Stimulated activated CD4-positive, alpha-beta T cell treated with anti-CD3 and anti-CD28 coated beads, Interleukin-4, amount 100 ng/mL, for 4 hours (primary cell): ENCODE measurements at regions not wholly inside any gene's neighbourhood (a gene's known extent, or its start where the extent isn't known, plus 50 kb on each side); places are given as distances from the start of the nearest gene placed in this dataset.

Source experiments
- DNase-seq, 2 experiments: peaks; one replicate each; pipeline ENCODE4 v3.0.0-alpha.2; 2020

DNA sequence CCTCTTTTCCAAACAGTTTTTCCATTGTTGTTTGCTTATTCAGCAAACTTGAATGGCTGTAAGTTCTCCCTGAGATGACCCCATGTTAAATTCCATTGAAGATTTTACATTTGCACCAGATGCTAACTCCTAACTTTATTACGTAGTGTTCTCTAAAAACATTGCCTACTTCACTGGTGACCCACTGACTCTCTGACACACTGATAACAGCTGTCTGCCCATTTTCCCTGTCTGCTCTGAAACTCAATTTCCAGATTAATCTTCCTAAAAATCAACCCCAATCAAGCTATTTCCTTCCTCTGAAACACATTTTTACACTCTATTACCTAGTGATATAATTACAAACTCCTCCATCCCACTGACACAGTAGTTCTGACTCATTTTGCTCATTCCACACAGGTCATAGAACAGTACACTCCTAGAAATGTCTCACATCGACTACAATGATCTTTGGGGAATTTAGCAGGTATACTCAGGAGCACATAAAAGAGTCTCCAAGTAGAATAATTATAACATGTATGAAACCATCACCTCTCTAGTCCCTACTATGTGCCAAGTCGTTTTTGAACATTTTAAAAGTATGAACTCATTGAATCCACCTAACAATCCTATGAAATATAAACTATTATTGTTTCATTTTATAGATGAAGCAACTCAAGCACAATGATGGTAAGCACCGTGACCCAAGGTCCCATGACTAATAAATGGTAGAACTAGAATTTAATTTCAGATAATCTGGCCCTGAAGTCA is 210.9 kb downstream of the SLIT2 start:
- DNase-seq, result no peak

GRCh38 chr4:20463176-20463430 is 211.4 kb downstream of the SLIT2 start:
- no peak for DNase-seq

DNA sequence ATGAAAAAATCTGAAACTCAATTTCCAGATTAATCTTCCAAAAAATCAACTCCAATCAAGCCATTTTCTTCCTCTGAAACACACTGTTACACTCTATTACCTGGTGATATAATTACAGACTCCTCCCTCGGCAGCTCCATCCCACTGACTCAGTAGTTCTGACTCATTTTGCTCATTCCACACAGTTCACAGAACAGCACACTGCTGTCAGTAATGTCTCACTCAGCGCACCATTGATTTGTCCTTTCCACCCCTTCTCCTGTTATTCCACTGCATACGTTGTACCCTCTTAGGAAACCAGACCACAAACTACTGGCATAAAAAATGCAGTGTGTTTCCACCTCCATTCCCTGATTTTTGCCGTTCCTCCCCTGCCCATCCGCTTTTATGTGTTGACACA is 212.7 kb downstream of the SLIT2 start:
- DNase-seq, result no peak

GRCh38 chr4:20474119-20474518 is 222.4 kb downstream of the SLIT2 start:
- no peak for DNase-seq

DNA sequence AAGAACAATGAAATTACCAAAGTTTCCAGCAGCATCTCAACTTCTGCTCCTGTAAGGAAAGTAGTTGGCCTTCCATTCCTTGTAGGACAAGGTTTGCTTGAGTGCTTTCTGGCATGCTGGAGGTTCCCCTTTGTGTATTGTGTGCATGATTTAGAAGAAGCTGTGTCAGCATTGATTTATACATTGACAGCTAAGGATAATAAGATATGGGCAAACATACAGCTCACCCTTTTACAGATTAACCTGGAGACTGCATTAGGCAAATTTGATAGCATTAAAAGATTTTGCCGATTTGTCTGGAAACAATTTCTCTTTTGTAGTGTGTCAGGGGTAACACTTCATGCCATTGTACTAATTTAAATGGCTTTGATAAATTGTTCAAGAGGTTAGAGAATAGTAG is 221.8 kb upstream of the PACRGL start:
- no peak for DNase-seq

DNA sequence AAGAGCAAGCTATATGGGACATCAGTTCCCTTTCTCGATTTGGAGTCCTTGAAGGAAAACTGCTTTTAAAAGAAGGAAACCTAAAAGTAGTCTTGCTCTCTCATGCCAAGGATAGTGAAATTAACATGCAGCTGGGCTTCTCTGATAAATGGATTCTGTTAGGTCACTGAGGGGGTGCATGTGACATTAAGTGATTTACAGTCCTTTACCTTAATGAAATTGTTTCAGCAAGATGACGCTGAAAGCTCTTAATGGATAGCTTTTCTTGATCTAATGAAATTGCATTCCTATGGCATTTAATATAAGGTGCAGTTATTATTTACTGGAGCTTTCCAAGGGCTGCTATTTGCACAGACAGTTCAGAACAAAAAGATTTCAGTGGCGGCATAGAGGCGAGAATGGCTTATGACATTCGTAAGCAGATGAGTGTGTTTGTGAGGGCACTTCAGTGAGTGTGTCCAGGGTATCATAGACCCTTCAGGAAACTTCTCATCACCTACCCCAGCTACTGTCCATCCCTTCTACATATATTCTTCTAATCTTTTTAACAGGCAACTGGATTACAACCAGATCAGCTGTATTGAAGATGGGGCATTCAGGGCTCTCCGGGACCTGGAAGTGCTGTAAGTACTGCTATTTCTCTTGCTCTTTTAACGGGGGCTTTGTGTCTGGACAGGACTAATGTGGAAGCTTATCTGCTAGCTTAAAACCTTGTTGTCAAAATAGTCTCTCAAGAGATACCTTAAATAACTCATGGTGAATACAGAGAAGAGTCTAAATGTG is 219.9 kb upstream of the PACRGL start:
- DNase-seq, result no peak

GRCh38 chr4:20483416-20483815 is 216.8 kb upstream of the PACRGL start:
- DNase-seq, result no peak

DNA sequence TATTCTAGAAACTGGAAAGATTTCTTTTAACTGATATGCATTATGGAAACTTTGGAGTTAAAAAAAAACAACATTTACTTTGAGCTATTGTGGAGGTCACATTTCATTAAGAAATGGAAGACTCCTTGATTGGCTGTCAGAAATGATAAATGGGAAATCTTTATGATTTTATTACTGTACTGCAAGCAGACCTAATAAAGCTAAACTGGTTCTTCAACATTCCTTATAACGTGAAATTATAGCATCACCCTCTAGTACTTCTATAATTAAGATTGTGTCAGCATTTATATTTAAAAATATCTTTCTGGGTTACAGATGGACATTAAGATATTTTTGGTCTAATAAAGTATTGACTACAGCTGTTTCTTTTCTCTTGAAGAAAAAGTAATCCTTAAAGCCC is 213.8 kb upstream of the PACRGL start:
- DNase-seq, result no peak

DNA sequence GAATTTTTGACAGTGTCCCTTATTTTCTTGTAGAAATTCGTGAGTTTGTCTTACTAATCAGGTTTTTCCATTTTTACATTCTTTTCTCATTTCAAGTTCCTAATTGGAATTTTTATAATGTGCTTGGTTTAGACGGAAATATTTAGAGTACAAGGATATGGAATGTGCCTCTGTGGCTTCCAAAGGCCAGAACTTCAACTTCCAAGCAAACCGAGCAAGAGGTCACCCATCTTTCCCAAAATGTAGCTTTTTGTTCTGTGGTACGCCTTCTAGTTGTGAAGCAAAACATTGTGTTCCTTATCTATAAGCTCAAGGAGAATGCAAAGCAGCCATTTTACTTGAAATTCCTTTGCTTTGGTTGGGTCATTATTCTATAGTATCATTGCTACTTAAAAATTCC is 212.8 kb upstream of the PACRGL start:
- no peak for DNase-seq

DNA sequence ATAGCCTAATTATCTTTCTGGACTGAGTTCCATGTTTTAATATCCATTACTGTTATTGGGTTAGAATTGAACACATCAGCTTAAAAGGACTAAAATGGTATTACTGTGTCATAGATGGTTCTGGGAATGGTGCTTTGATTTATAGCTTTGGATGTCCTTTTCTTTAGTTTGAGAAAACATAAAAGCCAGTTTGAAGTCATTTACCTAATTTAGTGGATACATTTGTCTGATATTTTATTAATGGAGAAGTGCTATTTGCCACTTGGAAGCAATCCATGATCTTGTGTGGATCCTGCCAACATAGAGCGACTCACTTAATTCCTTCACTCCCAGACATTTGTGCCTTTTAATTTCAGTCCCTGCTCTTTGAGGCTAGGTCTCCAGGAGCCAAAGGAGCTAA is 212.4 kb upstream of the PACRGL start:
- DNase-seq, result no peak

DNA sequence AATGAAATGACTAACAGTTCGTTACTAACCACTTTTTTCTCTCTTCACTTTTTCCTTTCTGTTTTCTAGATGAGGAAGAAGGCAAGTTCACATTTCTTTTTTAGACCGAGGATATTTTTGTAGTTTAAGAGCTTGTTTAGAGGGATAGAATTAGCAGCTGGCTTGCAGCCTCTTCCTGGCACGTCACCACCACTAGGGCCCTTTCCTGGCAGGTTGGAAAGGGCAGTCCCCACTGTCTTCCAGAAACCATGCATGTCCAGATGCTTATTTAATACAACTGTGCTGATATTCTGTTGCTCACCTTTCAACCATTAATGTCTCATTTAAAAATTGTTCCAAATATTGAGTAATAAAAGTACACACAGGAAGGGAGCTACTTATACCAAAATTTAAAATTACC is 209.5 kb upstream of the PACRGL start:
- no peak for DNase-seq

GRCh38 chr4:20493761-20494353 is 206.4 kb upstream of the PACRGL start:
- no peak for DNase-seq

- no peak for DNase-seq
These were observed 204.2 kb upstream of the PACRGL start for GRCh38 chr4:20496068-20496467.

DNA sequence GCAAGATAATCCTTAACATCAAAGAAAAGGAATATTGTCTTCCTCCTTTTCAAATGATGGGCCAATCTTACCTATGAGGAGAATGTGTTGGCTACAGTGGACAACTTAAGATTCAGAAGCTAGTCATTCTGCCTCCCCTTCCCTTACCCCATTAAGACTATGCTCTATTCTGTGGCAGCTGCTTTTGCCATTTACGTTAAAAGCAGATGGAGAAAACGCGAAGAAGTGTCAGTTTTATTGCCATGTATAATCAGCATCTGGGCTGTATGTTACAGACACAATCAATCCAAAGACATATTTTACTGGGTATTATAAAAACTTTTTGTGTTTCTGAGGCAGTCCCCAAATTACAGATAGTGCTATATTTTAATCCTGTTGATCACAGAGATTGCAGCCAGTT is 196.1 kb upstream of the PACRGL start:
- no peak for DNase-seq

- DNase-seq, result no peak
These were observed 194.3 kb upstream of the PACRGL start for GRCh38 chr4:20505927-20506326.

DNA sequence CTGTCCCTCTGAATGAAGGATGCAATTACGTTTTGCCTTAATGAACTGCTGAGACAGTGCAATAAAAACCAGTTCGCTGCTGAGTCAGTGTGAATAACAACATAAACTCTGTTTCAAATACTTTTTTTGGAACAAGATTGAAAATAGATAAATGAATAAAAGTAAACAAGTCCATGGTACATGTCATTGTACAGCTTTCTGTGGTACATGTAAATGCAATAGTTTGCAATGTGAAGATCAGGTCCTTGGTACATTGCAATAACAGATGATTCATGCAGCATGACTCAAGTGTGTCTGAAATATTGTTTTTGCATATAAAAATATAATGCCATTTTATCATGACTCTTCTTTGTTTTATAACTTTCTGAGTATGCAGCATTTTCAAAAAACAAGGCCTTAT is 193.4 kb upstream of the PACRGL start:
- DNase-seq, result no peak

- no peak for DNase-seq
These were observed 190.9 kb upstream of the PACRGL start for GRCh38 chr4:20509315-20509714.

DNA sequence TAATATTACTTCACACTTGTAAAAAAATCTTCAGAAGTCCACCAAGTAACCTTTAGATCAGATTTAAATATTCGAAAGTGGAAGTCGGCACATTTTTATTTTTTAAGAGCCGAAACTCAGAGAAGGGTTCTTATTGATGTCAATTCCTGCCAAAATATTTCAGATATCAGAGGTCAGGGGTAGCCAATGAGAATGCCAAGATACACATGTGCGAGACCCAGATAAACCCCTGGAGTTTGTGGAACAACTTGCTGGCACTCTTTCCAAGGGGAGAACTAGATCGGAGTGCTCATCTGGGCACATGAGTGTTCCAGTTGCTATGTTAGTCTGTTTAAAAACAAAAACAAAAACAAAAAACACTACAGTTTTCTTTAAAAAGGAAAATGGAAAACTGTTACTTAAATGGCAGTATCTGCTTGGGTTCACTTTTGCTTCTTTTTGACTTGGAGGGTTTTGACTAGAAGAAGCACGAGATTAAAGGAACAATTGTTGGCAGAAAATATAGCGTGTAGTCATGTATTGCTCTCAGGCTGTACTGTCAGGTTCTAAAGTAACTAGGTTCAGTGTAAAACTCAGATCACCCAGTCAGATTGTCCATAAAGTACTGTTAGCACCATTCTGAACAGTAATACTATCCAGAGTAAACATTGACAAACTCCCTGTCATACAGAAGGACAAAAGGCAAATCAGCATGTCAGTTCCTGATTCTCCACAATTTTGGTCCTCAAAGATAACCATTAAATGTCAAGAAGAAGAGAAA is 188.0 kb upstream of the PACRGL start:
- DNase-seq, result no peak

DNA sequence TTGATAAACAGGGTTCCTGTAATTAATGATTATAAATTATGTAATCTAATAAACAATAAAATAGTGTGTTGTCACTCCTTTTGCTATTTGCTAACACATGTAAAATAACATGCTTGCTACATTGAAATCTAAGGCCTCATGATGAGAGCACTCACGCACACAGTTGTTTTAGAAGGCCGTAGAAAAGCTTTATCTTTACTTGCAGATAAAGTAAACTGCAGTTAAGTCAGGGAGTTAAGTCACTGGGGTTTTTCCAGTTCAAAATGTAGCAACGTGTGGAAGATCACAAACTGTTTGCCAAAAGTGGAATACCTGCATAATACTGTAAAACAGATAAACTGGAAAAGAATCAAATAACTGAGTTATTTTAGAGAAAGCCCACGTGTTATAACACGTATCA is 187.3 kb upstream of the PACRGL start:
- no peak for DNase-seq

DNA sequence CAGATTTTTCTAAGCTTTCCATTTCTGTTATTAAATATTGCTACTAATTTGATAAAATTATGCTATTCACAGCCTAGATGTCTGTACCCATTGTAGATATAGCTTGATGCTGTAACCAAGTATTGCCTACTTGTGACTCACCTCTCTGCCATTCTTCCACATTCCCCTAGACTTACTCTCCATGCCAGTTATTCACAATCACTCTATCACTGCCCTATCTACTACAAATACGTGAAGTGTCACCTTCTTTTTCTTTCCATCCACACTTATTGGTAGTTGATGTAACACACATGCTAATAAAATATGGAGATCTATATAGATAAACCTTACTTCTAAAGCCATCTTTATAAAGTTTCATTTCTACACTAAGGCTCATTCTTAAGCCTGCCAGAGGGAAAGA is 179.4 kb upstream of the PACRGL start:
- no peak for DNase-seq

DNA sequence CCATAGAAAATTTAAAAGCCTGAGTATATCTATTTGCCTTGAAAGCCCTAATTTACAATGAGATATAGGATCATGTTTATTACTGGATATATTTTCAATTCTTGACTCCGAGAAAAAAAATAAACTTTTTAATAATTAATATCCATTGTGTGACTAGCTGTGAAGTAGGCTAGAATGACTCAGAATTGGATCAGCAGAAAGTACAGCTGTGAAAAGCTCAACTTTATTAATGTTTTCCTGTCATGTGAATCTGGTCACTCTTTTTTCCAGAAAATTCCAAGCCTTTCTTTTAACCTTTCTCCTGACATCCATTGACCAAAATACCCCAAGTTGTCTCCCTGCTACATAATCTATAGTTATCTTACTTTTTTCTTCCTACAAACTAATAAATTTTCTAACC is 171.8 kb upstream of the PACRGL start:
- no peak for DNase-seq

DNA sequence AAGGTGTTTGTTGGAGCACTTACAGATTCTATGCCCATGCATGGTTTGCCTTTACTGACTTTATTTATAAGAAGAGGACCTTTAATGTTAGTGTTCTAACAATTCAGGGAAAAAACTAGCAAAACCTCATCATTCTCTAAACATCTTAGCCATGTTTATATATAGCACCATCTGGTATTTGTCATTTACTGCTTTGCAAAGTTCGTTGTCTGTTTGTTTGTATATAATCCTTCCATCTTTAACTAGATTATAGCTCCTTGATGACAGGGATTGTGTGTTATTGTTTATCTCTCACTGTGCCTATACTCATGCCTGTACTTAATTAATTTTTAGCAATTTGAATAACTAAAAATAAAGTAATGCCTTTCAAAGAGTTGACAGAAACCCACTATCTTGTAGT is 170.6 kb upstream of the PACRGL start:
- no peak for DNase-seq

GRCh38 chr4:20532116-20532790 is 168.0 kb upstream of the PACRGL start:
- no peak for DNase-seq
